Loucy (cell line): ENCODE measurements at regions not wholly inside any gene's neighbourhood (a gene's known extent, or its start where the extent isn't known, plus 50 kb on each side); places are given as distances from the start of the nearest gene placed in this dataset.
"Not testable (repeated sequence)": the region's sequence is repeated elsewhere in the genome, so short reads cannot be mapped to it uniquely, and the experiment has no call there.

Source experiments
- H2AFZ ChIP-seq: fragments of 200-600 bp; sonication (generic); 2 replicates; pipeline ENCODE4 v1.6.0; 2016; ENCODE audit warnings: antibody characterized with exemption, mild to moderate bottlenecking, low read length, moderate library complexity
- H3F3A ChIP-seq: fragments of 200-600 bp; 2 replicates; pipeline ENCODE4 v1.6.0; 2016; ENCODE audit warnings: antibody characterized with exemption, low read depth, mild to moderate bottlenecking
- H3K27me3 ChIP-seq: fragments of 200-600 bp; sonication (generic); 2 replicates; pipeline ENCODE4 v1.6.1; 2014; ENCODE audit warnings: low read length, mild to moderate bottlenecking; ENCODE audit not compliant: insufficient read depth, poor library complexity, severe bottlenecking
- H3K36me3 ChIP-seq: fragments of 200-600 bp; sonication (generic); 2 replicates; pipeline ENCODE4 v1.6.1; 2016; ENCODE audit warnings: low read length; ENCODE audit not compliant: insufficient read depth
- H3K4me1 ChIP-seq: fragments of 200-600 bp; sonication (generic); 2 replicates; pipeline ENCODE4 v1.5.1; 2014; ENCODE audit warnings: low read length, mild to moderate bottlenecking; ENCODE audit not compliant: insufficient read depth, poor library complexity, severe bottlenecking
- H3K4me2 ChIP-seq: fragments of 200-600 bp; sonication (generic); 2 replicates; pipeline ENCODE4 v1.6.0; 2014; ENCODE audit warnings: antibody characterized with exemption, low read length, low read depth, mild to moderate bottlenecking; ENCODE audit not compliant: poor library complexity, severe bottlenecking
- H3K4me3 ChIP-seq: fragments of 200-600 bp; sonication (generic); 2 replicates; pipeline ENCODE4 v1.5.1; 2014; ENCODE audit warnings: low read length, mild to moderate bottlenecking, mixed read lengths; ENCODE audit not compliant: poor library complexity, severe bottlenecking
- H3K79me2 ChIP-seq: fragments of 200-600 bp; sonication (generic); 2 replicates; pipeline ENCODE4 v1.6.1; 2014; ENCODE audit warnings: low read length; ENCODE audit not compliant: insufficient read depth
- H3K9ac ChIP-seq: fragments of 200-600 bp; sonication (generic); 2 replicates; pipeline ENCODE4 v1.6.0; 2014; ENCODE audit warnings: mild to moderate bottlenecking, low read depth, low read length, moderate library complexity; ENCODE audit not compliant: poor library complexity, severe bottlenecking
- H3K9me2 ChIP-seq: fragments of 200-600 bp; sonication (generic); replicated peaks from 2 replicates; pipeline ENCODE4 v1.6.1; 2016; ENCODE audit warnings: low read depth, low read length, mixed read lengths
- H3K9me3 ChIP-seq: fragments of 200-600 bp; sonication (generic); 2 replicates; pipeline ENCODE4 v1.6.1; 2014; ENCODE audit warnings: mild to moderate bottlenecking, antibody characterized with exemption, low read length, low read depth; ENCODE audit not compliant: insufficient read depth
- H4K20me1 ChIP-seq: fragments of 200-600 bp; sonication (generic); 2 replicates; pipeline ENCODE4 v1.6.0; 2014; ENCODE audit warnings: antibody characterized with exemption, low read length, mild to moderate bottlenecking; ENCODE audit not compliant: insufficient read depth, poor library complexity, severe bottlenecking
- CTCF ChIP-seq: fragments of 200-600 bp; sonication (generic); conservative IDR thresholded peaks from 2 replicates; pipeline ENCODE4 v1.5.1; 2014; ENCODE audit warnings: mild to moderate bottlenecking, antibody characterized with exemption, low read length
- EZH2phosphoT487 ChIP-seq: fragments of 200-600 bp; IDR thresholded peaks from 2 replicates; pipeline ENCODE4 v1.6.1; 2018; ENCODE audit warnings: antibody characterized with exemption, mild to moderate bottlenecking, moderate library complexity, borderline replicate concordance

GRCh38 chr14:106810168-106810567 lies 1283.8 kb downstream of the TMEM121 start:
- not testable (repeated sequence) for H4K20me1 ChIP-seq, H3K9me3 ChIP-seq, H3K4me3 ChIP-seq, H3K79me2 ChIP-seq, H3K9ac ChIP-seq, H3K4me2 ChIP-seq, H3F3A ChIP-seq, H3K36me3 ChIP-seq, H3K27me3 ChIP-seq, H3K9me2 ChIP-seq, H2AFZ ChIP-seq
- H3K4me1 ChIP-seq: peaks cover 22% of the 10 kb centered on the region
- TF ChIP-seq CTCF: peak; percentile 46; the same call in 1 of the 2 replicates

GRCh38 chr14:106811162-106811561 lies 1284.8 kb downstream of the TMEM121 start:
- no peaks in the 10 kb centered on the region for H3K79me2 ChIP-seq
- H3K27me3 ChIP-seq: no peaks in the 10 kb centered on the region
- H2AFZ ChIP-seq: no peak overlapping the region
- no peaks in the 10 kb centered on the region for H3K9me2 ChIP-seq
- no peak overlapping the region for H3K9ac ChIP-seq
- H3K9me3 ChIP-seq: no peaks in the 10 kb centered on the region
- peaks cover 25% of the 10 kb centered on the region for H3K4me1 ChIP-seq
- no peaks in the 10 kb centered on the region for H3K36me3 ChIP-seq
- no peaks in the 10 kb centered on the region for H4K20me1 ChIP-seq
- H3K4me2 ChIP-seq: no peak overlapping the region
- no peak overlapping the region for H3K4me3 ChIP-seq
- TF ChIP-seq CTCF: no peak
- no peak for TF ChIP-seq EZH2phosphoT487
- no peaks in the 10 kb centered on the region for H3F3A ChIP-seq

GRCh38 chr14:106812788-106813476 lies 1286.5 kb downstream of the TMEM121 start:
- Histone ChIP-seq H3K4me1 (peaks cover 20% of the 10 kb centered on the region), H2AFZ (no peak overlapping the region), H3K79me2 (no peaks in the 10 kb centered on the region), H3K4me2 (no peak overlapping the region), H3F3A (no peaks in the 10 kb centered on the region), H4K20me1 (no peaks in the 10 kb centered on the region), H3K9ac (no peak overlapping the region), H3K27me3 (no peaks in the 10 kb centered on the region), H3K36me3 (no peaks in the 10 kb centered on the region), H3K4me3 (no peak overlapping the region), H3K9me3 (no peaks in the 10 kb centered on the region), H3K9me2 (no peaks in the 10 kb centered on the region)
- no peak for TF ChIP-seq EZH2phosphoT487
- TF ChIP-seq CTCF: no peak
